GM12874 (cell line): ENCODE measurements at regions not wholly inside any gene's neighbourhood (a gene's known extent, or its start where the extent isn't known, plus 50 kb on each side); places are given as distances from the start of the nearest gene placed in this dataset.

ENCODE experiments used
- CTCF ChIP-seq: IDR thresholded peaks from 2 replicates; pipeline ENCODE4 v1.5.1; 2011; ENCODE audit warnings: low read depth, mild to moderate bottlenecking, control low read depth, low read length, moderate library complexity; ENCODE audit not compliant: insufficient read depth

- no peak for TF ChIP-seq CTCF
Observed at GRCh38 chr2:175737722-175738361, 264.2 kb downstream of the LNPK start.

- TF ChIP-seq CTCF, result no peak
Observed at GRCh38 chr2:175734686-175735085, 267.4 kb downstream of the LNPK start.

- TF ChIP-seq CTCF, result no peak
Observed at GRCh38 chr2:175732531-175732930, 269.5 kb downstream of the LNPK start.

GRCh38 chr2:175730050-175730449 is 272.0 kb downstream of the LNPK start:
- no peak for TF ChIP-seq CTCF

GRCh38 chr2:175729049-175729706 is 272.9 kb downstream of the LNPK start:
- TF ChIP-seq CTCF, result no peak

GRCh38 chr2:175728032-175728431 is 274.0 kb downstream of the LNPK start:
- TF ChIP-seq CTCF, result no peak

GRCh38 chr2:175726223-175726622 is 275.8 kb downstream of the LNPK start:
- TF ChIP-seq CTCF, result no peak
